ENCODE measurements at regions not wholly inside any gene's neighbourhood (a gene's known extent, or its start where the extent isn't known, plus 50 kb on each side); places are given as distances from the start of the nearest gene placed in this dataset.

- Histone ChIP-seq H3K4me3 (no peak overlapping the region), H3K27ac (no peak overlapping the region), H3K27me3 (no peaks in the 10 kb centered on the region), H3K36me3 (no peaks in the 10 kb centered on the region), H3K4me1 (no peaks in the 10 kb centered on the region), H3K9me3 (no peaks in the 10 kb centered on the region)
- no peak for TF ChIP-seq CTCF (IDR thresholded peaks at IDR 0.05)
- intact Hi-C loops (cut with DNase I; ENCODE audit: low total_unique reads), result no loop called here
- no peak for DNase-seq
These were observed 1944.6 kb downstream of the EFNA5 start for GRCh38 chr5:105726093-105726492.

GRCh38 chr5:105708442-105708841 lies 1962.3 kb downstream of the EFNA5 start:
- Histone ChIP-seq H3K27me3 (no peaks in the 10 kb centered on the region), H3K36me3 (no peaks in the 10 kb centered on the region), H3K4me3 (no peak overlapping the region), H3K9me3 (no peaks in the 10 kb centered on the region), H3K4me1 (no peaks in the 10 kb centered on the region), H3K27ac (no peak overlapping the region)
- intact Hi-C loops (cut with DNase I; ENCODE audit: low total_unique reads), result no loop called here
- DNase-seq, result no peak
- no peak for TF ChIP-seq CTCF (IDR thresholded peaks at IDR 0.05)

GRCh38 chr5:105702323-105702722 lies 1968.4 kb downstream of the EFNA5 start:
- Histone ChIP-seq H3K4me3 (no peak overlapping the region), H3K9me3 (peaks cover 0 to 28% (median 19%) of the 10 kb centered on the region in 3 donors), H3K4me1 (no peaks in the 10 kb centered on the region), H3K36me3 (peaks cover 0 to 4% (median 3%) of the 10 kb centered on the region in 3 donors), H3K27ac (no peak overlapping the region), H3K27me3 (no peaks in the 10 kb centered on the region)
- DNase-seq, result no peak
- no peak for TF ChIP-seq CTCF (IDR thresholded peaks at IDR 0.05)
- intact Hi-C loops (cut with DNase I; ENCODE audit: low total_unique reads), result no loop called here

GRCh38 chr5:105696440-105696839 lies 1974.3 kb downstream of the EFNA5 start:
- Histone ChIP-seq H3K27me3 (no peaks in the 10 kb centered on the region), H3K27ac (no peak overlapping the region), H3K9me3 (peaks cover 0 to 10% (median 4%) of the 10 kb centered on the region in 3 donors), H3K4me3 (no peak overlapping the region), H3K36me3 (peaks cover 0 to 2% (median under 1%) of the 10 kb centered on the region in 3 donors), H3K4me1 (no peaks in the 10 kb centered on the region)
- DNase-seq, result no peak
- no peak for TF ChIP-seq CTCF (IDR thresholded peaks at IDR 0.05)
- intact Hi-C loops (cut with DNase I; ENCODE audit: low total_unique reads), result no loop called here

- peaks cover 0 to 5% (median 0%) of the 10 kb centered on the region in 3 donors for H3K9me3 ChIP-seq
- no peak overlapping the region for H3K27ac ChIP-seq
- TF ChIP-seq CTCF (IDR thresholded peaks at IDR 0.05), result no peak
- DNase-seq, result no peak
- no peaks in the 10 kb centered on the region for H3K36me3 ChIP-seq
- H3K4me3 ChIP-seq, result no peak overlapping the region
- H3K4me1 ChIP-seq, result no peaks in the 10 kb centered on the region
- intact Hi-C loops (cut with DNase I; ENCODE audit: low total_unique reads), result no loop called here
- H3K27me3 ChIP-seq, result no peaks in the 10 kb centered on the region
These were observed 1974.8 kb downstream of the EFNA5 start for GRCh38 chr5:105695941-105696340.

- TF ChIP-seq CTCF (IDR thresholded peaks at IDR 0.05), result no peak
- H3K27me3 ChIP-seq, result no peaks in the 10 kb centered on the region
- no peaks in the 10 kb centered on the region for H3K4me1 ChIP-seq
- intact Hi-C loops (cut with DNase I; ENCODE audit: low total_unique reads), result no loop called here
- no peaks in the 10 kb centered on the region for H3K36me3 ChIP-seq
- no peak overlapping the region for H3K4me3 ChIP-seq
- no peak overlapping the region for H3K27ac ChIP-seq
- DNase-seq, result no peak
- no peaks in the 10 kb centered on the region for H3K9me3 ChIP-seq
These were observed 1981.1 kb downstream of the EFNA5 start for GRCh38 chr5:105689596-105689995.
